ENCODE measurements at regions not wholly inside any gene's neighbourhood (a gene's known extent, or its start where the extent isn't known, plus 50 kb on each side); places are given as distances from the start of the nearest gene placed in this dataset.

GRCh38 chr13:109670776-109671175 lies 115.6 kb downstream of the IRS2 start:
- no TSS peak for BruUV-seq (replicated peaks)
- Histone ChIP-seq H3K27ac (ENCODE audit: control insufficient read depth, insufficient read depth) (no peak overlapping the region), H3K9me3 (replicated peaks; ENCODE audit: control insufficient read depth, insufficient read depth, low read length) (no peaks in the 10 kb centered on the region), H3K4me3 (no peak overlapping the region), H3K79me2 (ENCODE audit: control insufficient read depth, insufficient read depth, low read length) (no peaks in the 10 kb centered on the region), H3K27me3 (replicated peaks in 1 of 2; ENCODE audit: control insufficient read depth in 2 of 2, insufficient read depth in 2 of 2, low read length in 1 of 2) (no peaks in the 10 kb centered on the region), H3K9ac (ENCODE audit: control insufficient read depth, insufficient read depth, low read length) (no peak overlapping the region), H3K4me2 (ENCODE audit: control insufficient read depth, insufficient read depth) (no peak overlapping the region), H3K4me1 (ENCODE audit: control insufficient read depth, insufficient read depth, low read length) (no peaks in the 10 kb centered on the region), H4K20me1 (ENCODE audit: control insufficient read depth, insufficient read depth) (no peaks in the 10 kb centered on the region), H3K36me3 (ENCODE audit: control insufficient read depth in 2 of 2, insufficient read depth in 2 of 2, low read length in 1 of 2) (no peaks in the 10 kb centered on the region), H2AFZ (ENCODE audit: control insufficient read depth, low read depth, low read length) (no peak overlapping the region)
- intact Hi-C loops (cut with micrococcal nuclease; ENCODE audit: unreplicated experiment), result no loop called here
- RAD21 ChIA-PET (ENCODE audit: unreplicated experiment), result no interaction called here
- CTCF ChIA-PET, result no interaction called here
- POLR2A ChIA-PET, result no interaction called here
- no peak for TF ChIP-seq CBFB (IDR thresholded peaks at IDR 0.05; ENCODE audit: low read depth)
- SMC1A ChIA-PET (ENCODE audit: uncharacterized antibody, unreplicated experiment), result no interaction called here
- WGBS (ENCODE audit: insufficient coverage, insufficient replicate concordance, low lambda C conversion rate, missing lambda C conversion rate), result 32% methylated on average over 5 of the region's 5 CpGs
- FAIRE-seq (no peak), DNase-seq (ENCODE audit: low read depth, low spot score) (no peak), ATAC-seq (no peak)
- in situ Hi-C loops (cut with MboI), result no loop called here

- TF ChIP-seq NR2F1 (conservative IDR thresholded peaks at IDR 0.05), result no peak
- no peak for TF ChIP-seq CREM (IDR thresholded peaks at IDR 0.05; ENCODE audit: low read depth)
- TF ChIP-seq HCFC1 (IDR thresholded peaks at IDR 0.05; ENCODE audit: low read length), result no peak
- TF ChIP-seq ZSCAN29 (IDR thresholded peaks at IDR 0.05), result no peak
- no peak for TF ChIP-seq USF2 (IDR thresholded peaks at IDR 0.05; ENCODE audit: borderline replicate concordance, low read depth, low read length)
- no peak for TF ChIP-seq JUND (IDR thresholded peaks at IDR 0.05; ENCODE audit: low read depth, low read length)
- TF ChIP-seq POLR2A (IDR thresholded peaks at IDR 0.05; ENCODE audit: low read depth, low read length), result no peak
- no peak for TF ChIP-seq CHD4 (IDR thresholded peaks at IDR 0.05)
- TF ChIP-seq PAX5 (IDR thresholded peaks at IDR 0.05; ENCODE audit: borderline replicate concordance, low read depth, low read length), result no peak
- TF ChIP-seq PML (IDR thresholded peaks at IDR 0.05; ENCODE audit: low read length), result no peak
- TF ChIP-seq TBL1XR1 (IDR thresholded peaks at IDR 0.05; ENCODE audit: low read depth, low read length), result no peak
- TF ChIP-seq CBX5 (IDR thresholded peaks at IDR 0.05; ENCODE audit: low read depth), result no peak
- no peak for TF ChIP-seq NFXL1 (IDR thresholded peaks at IDR 0.05; ENCODE audit: borderline replicate concordance)
- no peak for TF ChIP-seq EED (IDR thresholded peaks at IDR 0.05; ENCODE audit: low read depth)
- no peak for TF ChIP-seq TCF12 (IDR thresholded peaks at IDR 0.05; ENCODE audit: low read depth, low read length)
- no peak for TF ChIP-seq ZBED1 (IDR thresholded peaks at IDR 0.05; ENCODE audit: borderline replicate concordance)
- no peak for TF ChIP-seq SRF (IDR thresholded peaks at IDR 0.05; ENCODE audit: low read depth in 2 of 2, low read length in 2 of 2)
- TF ChIP-seq EGR1 (IDR thresholded peaks at IDR 0.05; ENCODE audit: borderline replicate concordance in 1 of 2, low read depth in 2 of 2, low read length in 2 of 2), result no peak
- H3K4me2 ChIP-seq (ENCODE audit: control insufficient read depth, insufficient read depth), result no peak overlapping the region
- intact Hi-C loops (cut with micrococcal nuclease; ENCODE audit: unreplicated experiment) (no loop called here), in situ Hi-C loops (cut with MboI) (no loop called here)
- no peaks in the 10 kb centered on the region for H4K20me1 ChIP-seq (ENCODE audit: control insufficient read depth, insufficient read depth)
- CTCF ChIA-PET, result no interaction called here
- no peaks in the 10 kb centered on the region for H3K4me1 ChIP-seq (ENCODE audit: control insufficient read depth, insufficient read depth, low read length)
- SMC1A ChIA-PET (ENCODE audit: uncharacterized antibody, unreplicated experiment), result no interaction called here
- FAIRE-seq (no peak), DNase-seq (ENCODE audit: low read depth, low spot score) (no peak), ATAC-seq (no peak)
- POLR2A ChIA-PET, result no interaction called here
- no peaks in the 10 kb centered on the region for H3K36me3 ChIP-seq (ENCODE audit: control insufficient read depth in 2 of 2, insufficient read depth in 2 of 2, low read length in 1 of 2)
- BruUV-seq (replicated peaks), result no TSS peak
- no peaks in the 10 kb centered on the region for H3K79me2 ChIP-seq (ENCODE audit: control insufficient read depth, insufficient read depth, low read length)
- no peak overlapping the region for H3K4me3 ChIP-seq
- WGBS (ENCODE audit: insufficient coverage, insufficient replicate concordance, low lambda C conversion rate, missing lambda C conversion rate), result 9% methylated on average over 5 of the region's 5 CpGs
- H3K27me3 ChIP-seq (replicated peaks in 1 of 2; ENCODE audit: control insufficient read depth in 2 of 2, insufficient read depth in 2 of 2, low read length in 1 of 2), result no peaks in the 10 kb centered on the region
- RAD21 ChIA-PET (ENCODE audit: unreplicated experiment), result no interaction called here
- H3K9me3 ChIP-seq (replicated peaks; ENCODE audit: control insufficient read depth, insufficient read depth, low read length), result no peaks in the 10 kb centered on the region
- H2AFZ ChIP-seq (ENCODE audit: control insufficient read depth, low read depth, low read length), result no peak overlapping the region
- no peak overlapping the region for H3K27ac ChIP-seq (ENCODE audit: control insufficient read depth, insufficient read depth)
- H3K9ac ChIP-seq (ENCODE audit: control insufficient read depth, insufficient read depth, low read length), result no peak overlapping the region
These were observed 116.4 kb downstream of the IRS2 start for GRCh38 chr13:109669956-109670355.

Measured in GM12878 (cell line).